ENCODE measurements at regions not wholly inside any gene's neighbourhood (a gene's known extent, or its start where the extent isn't known, plus 50 kb on each side); places are given as distances from the start of the nearest gene placed in this dataset.

GRCh38 chr7:155925682-155926081, 113.4 kb upstream of the SHH start:
- no peak for DNase-seq

- no peak for DNase-seq
These were observed 110.0 kb upstream of the SHH start for GRCh38 chr7:155922067-155922816.

GRCh38 chr7:155921804-155922066, 109.5 kb upstream of the SHH start:
- DNase-seq: no peak

- no peak for DNase-seq
These were observed 109.0 kb upstream of the SHH start for GRCh38 chr7:155921086-155921803.

- DNase-seq: no peak
These were observed 107.8 kb upstream of the SHH start for GRCh38 chr7:155920068-155920461.

GRCh38 chr7:155919391-155920067, 107.3 kb upstream of the SHH start:
- DNase-seq: no peak

- DNase-seq: no peak
These were observed 106.6 kb upstream of the SHH start for GRCh38 chr7:155918720-155919390.

GRCh38 chr7:155917836-155918430, 105.7 kb upstream of the SHH start:
- no peak for DNase-seq

- no peak for DNase-seq
These were observed 104.8 kb upstream of the SHH start for GRCh38 chr7:155916926-155917655.

- no peak for DNase-seq
These were observed 102.1 kb upstream of the SHH start for GRCh38 chr7:155914341-155914740.

GRCh38 chr7:155913719-155914118, 101.5 kb upstream of the SHH start:
- DNase-seq: no peak

GRCh38 chr7:155913291-155913690, 101.0 kb upstream of the SHH start:
- DNase-seq: no peak

GRCh38 chr7:155911471-155912105, 99.3 kb upstream of the SHH start:
- DNase-seq: no peak

- DNase-seq: no peak
These were observed 96.1 kb upstream of the SHH start for GRCh38 chr7:155908385-155908784.

GRCh38 chr7:155907450-155908200, 95.4 kb upstream of the SHH start:
- DNase-seq: no peak

GRCh38 chr7:155901176-155901575, 88.9 kb upstream of the SHH start:
- DNase-seq: no peak

GRCh38 chr7:155899596-155899995, 87.3 kb upstream of the SHH start:
- DNase-seq: no peak

- no peak for DNase-seq
These were observed 85.6 kb upstream of the SHH start for GRCh38 chr7:155897758-155898386.

- DNase-seq: no peak
These were observed 84.4 kb upstream of the SHH start for GRCh38 chr7:155896531-155897263.

- no peak for DNase-seq
These were observed 81.4 kb upstream of the SHH start for GRCh38 chr7:155893664-155894063.

All from activated CD4-positive, alpha-beta T cell treated with anti-CD3 and anti-CD28 coated beads, Interleukin-10, Interleukin-2, amounts not matched to agents 100 ng/mL and 50 ng/mL, durations not matched to agents 16 hours and 8 hours (primary cell).